ENCODE measurements at regions not wholly inside any gene's neighbourhood (a gene's known extent, or its start where the extent isn't known, plus 50 kb on each side); places are given as distances from the start of the nearest gene placed in this dataset.

DNA sequence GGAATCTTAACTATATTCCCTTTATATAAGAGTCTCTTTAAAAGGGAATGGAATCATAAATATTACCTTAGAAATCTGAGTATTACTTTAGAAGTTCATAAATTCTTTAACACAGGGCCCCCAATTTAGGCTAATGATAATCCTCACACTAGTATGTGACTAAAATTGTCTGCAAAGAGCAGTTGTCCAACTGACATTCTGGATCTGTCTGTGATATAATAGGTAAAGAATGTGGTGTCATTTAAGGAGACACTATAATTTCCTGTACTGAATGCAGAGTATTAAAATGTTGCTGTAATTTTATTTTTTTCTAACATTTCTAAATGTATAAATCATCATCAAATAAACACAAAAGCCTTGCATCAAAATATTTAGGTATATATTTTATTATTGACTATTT, 128.5 kb upstream of the DST start:
- TF ChIP-seq, protein P1, sequence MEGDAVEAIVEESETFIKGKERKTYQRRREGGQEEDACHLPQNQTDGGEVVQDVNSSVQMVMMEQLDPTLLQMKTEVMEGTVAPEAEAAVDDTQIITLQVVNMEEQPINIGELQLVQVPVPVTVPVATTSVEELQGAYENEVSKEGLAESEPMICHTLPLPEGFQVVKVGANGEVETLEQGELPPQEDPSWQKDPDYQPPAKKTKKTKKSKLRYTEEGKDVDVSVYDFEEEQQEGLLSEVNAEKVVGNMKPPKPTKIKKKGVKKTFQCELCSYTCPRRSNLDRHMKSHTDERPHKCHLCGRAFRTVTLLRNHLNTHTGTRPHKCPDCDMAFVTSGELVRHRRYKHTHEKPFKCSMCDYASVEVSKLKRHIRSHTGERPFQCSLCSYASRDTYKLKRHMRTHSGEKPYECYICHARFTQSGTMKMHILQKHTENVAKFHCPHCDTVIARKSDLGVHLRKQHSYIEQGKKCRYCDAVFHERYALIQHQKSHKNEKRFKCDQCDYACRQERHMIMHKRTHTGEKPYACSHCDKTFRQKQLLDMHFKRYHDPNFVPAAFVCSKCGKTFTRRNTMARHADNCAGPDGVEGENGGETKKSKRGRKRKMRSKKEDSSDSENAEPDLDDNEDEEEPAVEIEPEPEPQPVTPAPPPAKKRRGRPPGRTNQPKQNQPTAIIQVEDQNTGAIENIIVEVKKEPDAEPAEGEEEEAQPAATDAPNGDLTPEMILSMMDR (conservative IDR thresholded peaks at IDR 0.05; ENCODE audit: low read length) = no peak
- no peak for TF ChIP-seq EZH2phosphoT487 (IDR thresholded peaks at IDR 0.05; ENCODE audit: borderline replicate concordance)
